A673 (cell line): ENCODE measurements at regions not wholly inside any gene's neighbourhood (a gene's known extent, or its start where the extent isn't known, plus 50 kb on each side); places are given as distances from the start of the nearest gene placed in this dataset.

ENCODE experiments used
- BruUV-seq: library from RNA; stranded (reverse); fragments of 400-500 nt; replicated peaks from 2 replicates; lab custom pipeline; 2021; lab: Mats Ljungman, UMichigan
- CTCF ChIA-PET: fragments of 300-600 bp; sonication (Branson Sonifier 250); formaldehyde crosslinking; loops from one replicate; lab custom pipeline; 2022; ENCODE audit warnings: antibody characterized with exemption; lab: Charles Lee
- POLR2A ChIA-PET: fragments of 300-600 bp; sonication (Branson Sonifier 250); formaldehyde crosslinking; loops from one replicate; lab custom pipeline; 2022; ENCODE audit warnings: antibody characterized with exemption; ENCODE audit not compliant: low non-redundant PET; lab: Charles Lee
- DNase-seq: peaks from one replicate; pipeline ENCODE4 v3.0.0-alpha.2; 2015; ENCODE audit warnings: low spot score
- H3K27ac ChIP-seq: fragments of 200-600 bp; sonication (generic); 2 replicates; pipeline ENCODE4 v1.5.1; 2016; ENCODE audit warnings: mixed run types, low read depth, mild to moderate bottlenecking, mixed read lengths, antibody characterized with exemption, low read length; ENCODE audit not compliant: poor library complexity, severe bottlenecking
- H3K27me3 ChIP-seq: fragments of 200-600 bp; sonication (generic); replicated peaks from 2 replicates; pipeline ENCODE4 v1.6.1; 2017; ENCODE audit warnings: mixed run types, low read depth, mild to moderate bottlenecking, mixed read lengths, antibody characterized with exemption, low read length; ENCODE audit not compliant: insufficient read depth, poor library complexity
- H3K36me3 ChIP-seq: fragments of 200-600 bp; sonication (generic); 2 replicates; pipeline ENCODE4 v1.6.1; 2016; ENCODE audit warnings: mixed run types, mild to moderate bottlenecking, mixed read lengths, antibody characterized with exemption, low read length; ENCODE audit not compliant: insufficient read depth, poor library complexity, severe bottlenecking
- H3K4me1 ChIP-seq: fragments of 200-600 bp; sonication (generic); 2 replicates; pipeline ENCODE4 v1.6.1; 2017; ENCODE audit warnings: mixed run types, mild to moderate bottlenecking, mixed read lengths, antibody characterized with exemption, low read length; ENCODE audit not compliant: insufficient read depth, poor library complexity, severe bottlenecking
- H3K4me3 ChIP-seq: fragments of 200-600 bp; sonication (generic); 2 replicates; pipeline ENCODE4 v1.5.1; 2016; ENCODE audit warnings: low read depth, mixed run types, mild to moderate bottlenecking, mixed read lengths, low read length; ENCODE audit not compliant: poor library complexity, severe bottlenecking
- H3K9me3 ChIP-seq: fragments of 200-600 bp; sonication (generic); 2 replicates; pipeline ENCODE4 v1.6.1; 2016; ENCODE audit warnings: mixed run types, low read depth, mild to moderate bottlenecking, mixed read lengths, antibody characterized with exemption, low read length; ENCODE audit not compliant: poor library complexity, severe bottlenecking
- EZH2 ChIP-seq: fragments of 200-600 bp; sonication (generic); IDR thresholded peaks from 2 replicates; pipeline ENCODE4 v1.6.1; 2017; ENCODE audit warnings: borderline replicate concordance, low read depth, mild to moderate bottlenecking, mixed read lengths, antibody characterized with exemption, low read length; ENCODE audit not compliant: poor library complexity, severe bottlenecking
- intact Hi-C: fragments of 100-400 bp; cut with micrococcal nuclease; formaldehyde crosslinking; loops from one replicate; pipeline ENCODE4 v1.10.0; 2022; ENCODE audit not compliant: unreplicated experiment
- TF ChIP-seq, protein P1 (sequence below): fragments of 300-800, 200-600 bp; sonication (generic); conservative IDR thresholded peaks from 2 replicates; pipeline ENCODE4 v1.5.1; 2017; ENCODE audit warnings: low read depth, mild to moderate bottlenecking, antibody characterized with exemption, low read length, moderate library complexity, mixed read lengths

DNA sequence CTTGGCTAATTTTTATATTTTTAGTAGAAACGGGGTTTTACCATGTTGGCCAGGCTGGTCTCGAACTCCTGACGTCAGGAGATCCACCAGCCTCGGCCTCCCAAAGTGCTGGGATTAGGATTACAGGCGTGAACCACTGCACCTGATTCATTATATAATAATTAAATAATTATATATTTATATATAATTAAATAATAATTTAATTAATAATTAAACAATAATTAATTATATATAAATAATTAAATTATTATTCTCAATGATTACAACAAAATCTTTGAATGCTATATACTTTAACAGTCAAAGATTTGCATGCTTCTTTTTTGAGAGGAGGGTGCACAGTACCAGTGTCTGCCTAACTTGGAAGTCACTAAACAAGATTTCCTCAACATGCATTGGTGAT lies 872.3 kb downstream of the EFNB2 start:
- H3K9me3 ChIP-seq: no peaks in the 10 kb centered on the region
- H3K4me1 ChIP-seq: no peaks in the 10 kb centered on the region
- intact Hi-C loops: no loop called here
- no TSS peak for BruUV-seq
- CTCF ChIA-PET: no interaction called here
- H3K27me3 ChIP-seq: no peaks in the 10 kb centered on the region
- DNase-seq: no peak
- no peaks in the 10 kb centered on the region for H3K36me3 ChIP-seq
- no peak overlapping the region for H3K4me3 ChIP-seq
- no peak overlapping the region for H3K27ac ChIP-seq
- POLR2A ChIA-PET: no interaction called here
- TF ChIP-seq, protein P1, sequence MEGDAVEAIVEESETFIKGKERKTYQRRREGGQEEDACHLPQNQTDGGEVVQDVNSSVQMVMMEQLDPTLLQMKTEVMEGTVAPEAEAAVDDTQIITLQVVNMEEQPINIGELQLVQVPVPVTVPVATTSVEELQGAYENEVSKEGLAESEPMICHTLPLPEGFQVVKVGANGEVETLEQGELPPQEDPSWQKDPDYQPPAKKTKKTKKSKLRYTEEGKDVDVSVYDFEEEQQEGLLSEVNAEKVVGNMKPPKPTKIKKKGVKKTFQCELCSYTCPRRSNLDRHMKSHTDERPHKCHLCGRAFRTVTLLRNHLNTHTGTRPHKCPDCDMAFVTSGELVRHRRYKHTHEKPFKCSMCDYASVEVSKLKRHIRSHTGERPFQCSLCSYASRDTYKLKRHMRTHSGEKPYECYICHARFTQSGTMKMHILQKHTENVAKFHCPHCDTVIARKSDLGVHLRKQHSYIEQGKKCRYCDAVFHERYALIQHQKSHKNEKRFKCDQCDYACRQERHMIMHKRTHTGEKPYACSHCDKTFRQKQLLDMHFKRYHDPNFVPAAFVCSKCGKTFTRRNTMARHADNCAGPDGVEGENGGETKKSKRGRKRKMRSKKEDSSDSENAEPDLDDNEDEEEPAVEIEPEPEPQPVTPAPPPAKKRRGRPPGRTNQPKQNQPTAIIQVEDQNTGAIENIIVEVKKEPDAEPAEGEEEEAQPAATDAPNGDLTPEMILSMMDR: no peak
- no peak for TF ChIP-seq EZH2

DNA sequence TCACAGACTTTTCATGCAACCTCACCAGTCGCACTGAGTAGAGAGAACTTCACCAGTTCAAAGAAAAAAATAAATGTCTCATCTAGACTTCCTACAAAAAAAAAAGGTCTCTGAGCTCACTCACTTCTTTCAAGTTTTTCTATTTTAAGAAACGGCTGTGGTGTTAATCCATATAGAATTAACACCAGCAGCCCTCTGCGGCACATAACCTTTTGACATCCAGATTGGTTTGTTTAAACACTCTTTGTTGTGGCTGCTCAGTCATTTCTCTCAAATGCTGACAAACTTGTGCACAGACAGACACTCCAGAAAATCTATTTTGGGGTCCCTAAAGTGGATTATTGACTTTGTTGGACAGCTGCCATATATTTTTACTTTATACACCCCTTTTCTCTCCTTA lies 874.9 kb downstream of the EFNB2 start:
- no TSS peak for BruUV-seq
- no peak for TF ChIP-seq EZH2
- TF ChIP-seq, protein P1: no peak

DNA sequence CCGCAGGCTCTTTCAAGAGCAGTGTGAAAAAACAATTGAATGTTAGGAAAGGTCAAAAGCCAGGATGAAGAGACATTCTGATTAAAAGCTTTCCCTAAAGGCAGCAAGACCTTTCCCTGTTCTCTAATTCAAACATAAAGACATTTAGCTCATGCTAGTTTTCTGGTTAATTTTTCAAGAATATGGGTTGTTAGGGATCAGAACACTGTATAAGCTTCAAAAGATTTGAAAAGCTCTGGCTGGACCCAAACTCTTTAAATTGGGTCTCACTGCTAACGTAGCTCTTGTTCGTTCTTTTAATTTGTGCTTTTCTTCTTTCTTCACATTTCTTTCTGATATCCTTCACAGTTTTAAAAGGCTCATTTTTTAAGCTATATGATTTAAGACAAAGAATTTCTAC lies 877.0 kb downstream of the EFNB2 start:
- Histone ChIP-seq H3K4me3 (no peak overlapping the region), H3K9me3 (no peaks in the 10 kb centered on the region), H3K27me3 (no peaks in the 10 kb centered on the region), H3K36me3 (no peaks in the 10 kb centered on the region), H3K27ac (no peak overlapping the region), H3K4me1 (no peaks in the 10 kb centered on the region)
- POLR2A ChIA-PET: no interaction called here
- no TSS peak for BruUV-seq
- CTCF ChIA-PET: no interaction called here
- TF ChIP-seq, protein P1: no peak
- TF ChIP-seq EZH2: no peak
- DNase-seq: no peak
- intact Hi-C loops: no loop called here

More for the DNA sequence above, 874.9 kb downstream of the EFNB2 start:
- Histone ChIP-seq H3K4me3 (no peak overlapping the region), H3K4me1 (no peaks in the 10 kb centered on the region), H3K27ac (no peak overlapping the region), H3K27me3 (no peaks in the 10 kb centered on the region), H3K9me3 (no peaks in the 10 kb centered on the region), H3K36me3 (no peaks in the 10 kb centered on the region)
- ChIA-PET POLR2A (no interaction called here), CTCF (no interaction called here)
- intact Hi-C loops: no loop called here
- DNase-seq: no peak
